Osteocyte (in vitro differentiated cells): ENCODE measurements at regions not wholly inside any gene's neighbourhood (a gene's known extent, or its start where the extent isn't known, plus 50 kb on each side); places are given as distances from the start of the nearest gene placed in this dataset.

Source experiments
- DNase-seq: peaks from one replicate; pipeline ENCODE4 v3.0.0; 2021; ENCODE audit warnings: mixed read lengths; ENCODE audit not compliant: unreplicated experiment; ENCODE audit errors: extremely low spot score
- H3K27ac Mint-ChIP-seq: one replicate; pipeline ENCODE4 v1.8.0; 2021; ENCODE audit warnings: mild to moderate bottlenecking, mixed read lengths; ENCODE audit not compliant: unreplicated experiment
- H3K27me3 Mint-ChIP-seq: one replicate; pipeline ENCODE4 v1.8.0; 2021; ENCODE audit warnings: mixed read lengths; ENCODE audit not compliant: unreplicated experiment
- H3K36me3 Mint-ChIP-seq: one replicate; pipeline ENCODE4 v1.8.0; 2021; ENCODE audit warnings: mixed read lengths; ENCODE audit not compliant: unreplicated experiment
- H3K4me1 Mint-ChIP-seq: one replicate; pipeline ENCODE4 v1.8.0; 2021; ENCODE audit warnings: mixed read lengths; ENCODE audit not compliant: unreplicated experiment
- H3K4me3 Mint-ChIP-seq: one replicate; pipeline ENCODE4 v1.8.0; 2021; ENCODE audit warnings: mild to moderate bottlenecking, moderate library complexity, mixed read lengths; ENCODE audit not compliant: unreplicated experiment
- H3K9me3 Mint-ChIP-seq: one replicate; pipeline ENCODE4 v1.8.0; 2021; ENCODE audit warnings: mixed read lengths; ENCODE audit not compliant: unreplicated experiment
- CTCF ChIP-seq: fragments of 200-600 bp; sonication (generic); IDR thresholded peaks from 2 replicates; pipeline ENCODE4 v1.5.0; 2021; ENCODE audit warnings: antibody characterized with exemption, mild to moderate bottlenecking, moderate library complexity

DNA sequence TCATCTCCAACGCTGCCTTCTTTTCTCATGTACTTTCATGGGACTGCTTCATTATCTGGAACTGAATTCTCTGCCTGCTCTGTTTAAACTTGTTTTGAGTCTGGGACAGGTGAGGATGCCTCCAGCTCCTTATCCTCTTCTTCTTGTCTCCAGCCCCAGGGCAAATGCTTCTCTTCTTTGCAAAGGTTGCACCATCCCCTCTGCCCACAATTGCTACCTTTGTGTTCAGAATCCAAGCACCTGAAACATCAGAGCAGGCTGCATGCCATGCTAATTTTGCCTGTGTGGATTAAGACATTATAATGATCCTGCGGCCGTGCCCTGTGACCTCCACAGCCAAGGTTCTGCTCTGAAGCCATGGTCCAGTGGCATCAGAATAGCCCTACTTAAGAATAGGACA is 309.5 kb downstream of the EPHA4 start:
- no peak for TF ChIP-seq CTCF

GRCh38 chr2:221263573-221263972 is 308.5 kb downstream of the EPHA4 start:
- no peak overlapping the region for H3K4me3 Mint-ChIP-seq
- TF ChIP-seq CTCF, result no peak
- DNase-seq, result no peak
- H3K27me3 Mint-ChIP-seq, result peaks cover 8% of the 10 kb centered on the region
- no peaks in the 10 kb centered on the region for H3K36me3 Mint-ChIP-seq
- no peak overlapping the region for H3K27ac Mint-ChIP-seq
- no peaks in the 10 kb centered on the region for H3K9me3 Mint-ChIP-seq
- H3K4me1 Mint-ChIP-seq, result no peaks in the 10 kb centered on the region

More for the DNA sequence above, 309.5 kb downstream of the EPHA4 start:
- no peaks in the 10 kb centered on the region for H3K9me3 Mint-ChIP-seq
- no peak overlapping the region for H3K27ac Mint-ChIP-seq
- no peak overlapping the region for H3K4me3 Mint-ChIP-seq
- no peak for DNase-seq
- H3K27me3 Mint-ChIP-seq, result peaks cover 8% of the 10 kb centered on the region
- H3K36me3 Mint-ChIP-seq, result no peaks in the 10 kb centered on the region
- no peaks in the 10 kb centered on the region for H3K4me1 Mint-ChIP-seq

DNA sequence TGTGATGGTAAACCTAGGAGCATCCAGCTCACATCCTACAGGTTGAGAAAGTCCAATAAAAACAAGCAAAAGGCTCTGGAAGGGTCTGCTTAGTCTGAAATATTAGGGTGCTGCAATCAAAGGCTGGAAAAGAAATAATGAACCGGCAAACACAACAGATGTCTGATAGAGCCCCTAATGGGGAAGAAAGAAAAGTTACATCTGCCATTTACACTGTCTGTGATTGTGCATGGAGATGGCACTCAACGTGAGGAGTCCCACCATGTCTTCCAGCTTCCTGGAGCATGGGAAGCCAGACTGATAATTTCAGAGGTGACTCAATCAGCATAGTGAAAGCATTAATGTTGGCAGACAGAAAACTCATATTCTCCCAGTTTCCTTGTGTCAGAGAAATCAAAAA is 307.8 kb downstream of the EPHA4 start:
- no peaks in the 10 kb centered on the region for H3K4me1 Mint-ChIP-seq
- TF ChIP-seq CTCF, result no peak
- no peak overlapping the region for H3K27ac Mint-ChIP-seq

GRCh38 chr2:221267773-221268425 is 304.2 kb downstream of the EPHA4 start:
- DNase-seq, result no peak
- H3K4me3 Mint-ChIP-seq, result no peak overlapping the region
- no peaks in the 10 kb centered on the region for H3K9me3 Mint-ChIP-seq
- H3K27me3 Mint-ChIP-seq, result peaks cover 8% of the 10 kb centered on the region
- no peaks in the 10 kb centered on the region for H3K4me1 Mint-ChIP-seq
- TF ChIP-seq CTCF, result no peak
- no peaks in the 10 kb centered on the region for H3K36me3 Mint-ChIP-seq
- no peak overlapping the region for H3K27ac Mint-ChIP-seq

More for the DNA sequence above, 307.8 kb downstream of the EPHA4 start:
- no peaks in the 10 kb centered on the region for H3K36me3 Mint-ChIP-seq
- peaks cover 8% of the 10 kb centered on the region for H3K27me3 Mint-ChIP-seq
- no peaks in the 10 kb centered on the region for H3K9me3 Mint-ChIP-seq
- DNase-seq, result no peak
- no peak overlapping the region for H3K4me3 Mint-ChIP-seq

DNA sequence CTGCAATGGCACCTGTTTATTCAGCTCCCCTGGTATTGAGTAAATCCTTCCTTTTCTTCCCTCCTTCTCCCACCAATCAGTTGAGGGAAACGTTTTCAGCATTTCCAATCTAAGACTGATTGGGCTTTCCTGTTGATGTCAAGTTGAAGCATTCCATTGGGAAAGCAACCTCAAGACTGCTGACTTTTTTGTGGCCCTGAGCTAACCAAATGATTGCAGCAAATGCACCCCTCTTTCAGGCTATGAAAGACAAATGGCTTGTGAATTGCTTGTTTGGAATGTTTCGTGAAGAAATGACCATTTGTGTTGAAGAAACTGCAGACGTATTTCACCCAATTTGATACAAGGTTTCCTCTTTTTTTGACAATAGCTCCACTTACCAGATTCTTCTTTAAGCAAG is 303.5 kb downstream of the EPHA4 start:
- Mint-ChIP-seq H3K4me3 (no peak overlapping the region), H3K27me3 (peaks cover 8% of the 10 kb centered on the region), H3K9me3 (no peaks in the 10 kb centered on the region), H3K4me1 (no peaks in the 10 kb centered on the region), H3K36me3 (no peaks in the 10 kb centered on the region), H3K27ac (no peak overlapping the region)
- TF ChIP-seq CTCF, result no peak
- no peak for DNase-seq
